IMR-90 (cell line): ENCODE measurements at regions not wholly inside any gene's neighbourhood (a gene's known extent, or its start where the extent isn't known, plus 50 kb on each side); places are given as distances from the start of the nearest gene placed in this dataset.

Experiments used
- ATAC-seq: fragments of 200-7000 bp; cut with Tn5 transposase; 2 replicates; pipeline ENCODE4 v1.9.1; 2020; ENCODE audit warnings: low read depth, mild to moderate bottlenecking, moderate library complexity
- BruUV-seq: library from RNA; stranded (reverse); fragments of 400-500 nt; replicated peaks from 2 replicates; lab custom pipeline; 2021; lab: Mats Ljungman, UMichigan
- CTCF ChIA-PET: fragments of 300-600 bp; formaldehyde crosslinking; extraction: SDS; loops from one replicate; lab custom pipeline; 2021; ENCODE audit warnings: antibody characterized with exemption; lab: Yijun Ruan, JAX
- POLR2A ChIA-PET: fragments of 300-600 bp; sonication (Branson Sonifier 250); formaldehyde crosslinking; loops from one replicate; lab custom pipeline; 2022; ENCODE audit warnings: antibody characterized with exemption; ENCODE audit not compliant: unreplicated experiment; lab: Charles Lee
- DNase-seq: peaks from one replicate; pipeline ENCODE4 v3.0.0; 2013
- H2AFZ ChIP-seq: replicated peaks from 2 replicates; pipeline ENCODE3; 2013; ENCODE audit warnings: low read length, mild to moderate bottlenecking; ENCODE audit not compliant: poor library complexity
- H2AK5ac ChIP-seq: 2 replicates; pipeline ENCODE4 v1.6.1; 2013; ENCODE audit warnings: low read depth, low read length, inconsistent platforms
- H2AK9ac ChIP-seq: replicated peaks from 2 replicates; pipeline ENCODE3; 2013; ENCODE audit warnings: mild to moderate bottlenecking, low read depth, low read length, moderate library complexity; ENCODE audit not compliant: poor library complexity
- H2BK120ac ChIP-seq: 2 replicates; pipeline ENCODE4 v1.6.1; 2013; ENCODE audit warnings: low read depth, low read length, inconsistent platforms
- H2BK15ac ChIP-seq: 3 replicates; pipeline ENCODE4 v1.6.1; 2013; ENCODE audit warnings: low read depth, low read length, inconsistent platforms
- H2BK20ac ChIP-seq: 2 replicates; pipeline ENCODE4 v1.6.1; 2013; ENCODE audit warnings: low read depth, mild to moderate bottlenecking, inconsistent platforms, low read length, moderate library complexity
- H2BK5ac ChIP-seq: 2 replicates; pipeline ENCODE4 v1.6.1; 2013; ENCODE audit warnings: mild to moderate bottlenecking, low read depth, low read length, inconsistent platforms; ENCODE audit not compliant: poor library complexity, severe bottlenecking
- H3K14ac ChIP-seq: replicated peaks from 2 replicates; pipeline ENCODE4 v1.6.1; 2013; ENCODE audit warnings: low read depth, low read length, inconsistent platforms
- H3K18ac ChIP-seq: 2 replicates; pipeline ENCODE4 v1.6.1; 2013; ENCODE audit warnings: low read depth, low read length, control low read depth
- H3K23ac ChIP-seq: 2 replicates; pipeline ENCODE4 v1.6.1; 2013; ENCODE audit warnings: low read depth, low read length, inconsistent platforms
- H3K27ac ChIP-seq: 2 replicates; pipeline ENCODE4 v1.5.1; 2013; ENCODE audit warnings: mild to moderate bottlenecking, control low read depth, low read length; ENCODE audit not compliant: insufficient read depth
- H3K27me3 ChIP-seq: 2 replicates; pipeline ENCODE4 v1.6.1; 2013; ENCODE audit warnings: low read length; ENCODE audit not compliant: control insufficient read depth, insufficient read depth
- H3K36me3 ChIP-seq: 2 replicates; pipeline ENCODE4 v1.6.1; 2013; ENCODE audit warnings: low read length, mixed read lengths; ENCODE audit not compliant: control insufficient read depth, insufficient read depth
- H3K4ac ChIP-seq: 2 replicates; pipeline ENCODE4 v1.6.1; 2013; ENCODE audit warnings: low read depth, low read length, inconsistent platforms
- H3K4me1 ChIP-seq: 2 replicates; pipeline ENCODE4 v1.6.1; 2013; ENCODE audit warnings: low read length, mixed read lengths; ENCODE audit not compliant: control insufficient read depth, insufficient read depth
- H3K4me2 ChIP-seq: 2 replicates; pipeline ENCODE4 v1.6.1; 2013; ENCODE audit warnings: low read depth, mild to moderate bottlenecking, control low read depth, low read length, moderate library complexity
- H3K4me3 ChIP-seq: 2 replicates; pipeline ENCODE4 v1.5.1; 2013; ENCODE audit warnings: low read depth, mild to moderate bottlenecking, control low read depth, low read length, moderate library complexity; ENCODE audit not compliant: insufficient read depth
- H3K56ac ChIP-seq: 2 replicates; pipeline ENCODE4 v1.6.1; 2013; ENCODE audit warnings: low read length, inconsistent platforms; ENCODE audit not compliant: insufficient read depth; ENCODE audit errors: extremely low read depth
- H3K79me1 ChIP-seq, 2 experiments: 2 replicates each; pipeline ENCODE4 v1.6.1; 2013; ENCODE audit warnings: low read length in 2 of 2, inconsistent platforms in 1 of 2, low read depth in 1 of 2
- H3K9ac ChIP-seq: 2 replicates; pipeline ENCODE4 v1.6.1; 2013; ENCODE audit warnings: low read depth, low read length, control low read depth
- H3K9me1 ChIP-seq: 2 replicates; pipeline ENCODE4 v1.6.1; 2013; ENCODE audit warnings: low read length, inconsistent platforms; ENCODE audit not compliant: insufficient read depth
- H3K9me3 ChIP-seq: 2 replicates; pipeline ENCODE4 v1.6.1; 2013; ENCODE audit warnings: low read length; ENCODE audit not compliant: control insufficient read depth, insufficient read depth
- H4K20me1 ChIP-seq: 2 replicates; pipeline ENCODE4 v1.6.1; 2013; ENCODE audit warnings: low read length, inconsistent platforms; ENCODE audit not compliant: insufficient read depth
- H4K5ac ChIP-seq: 2 replicates; pipeline ENCODE4 v1.6.1; 2013; ENCODE audit warnings: mild to moderate bottlenecking, low read depth, low read length, control low read depth
- H4K8ac ChIP-seq, 2 experiments: 2 replicates each; pipeline ENCODE4 v1.6.1; 2013; ENCODE audit warnings: low read depth in 2 of 2, low read length in 2 of 2, control low read depth in 1 of 2, inconsistent platforms in 1 of 2
- H4K91ac ChIP-seq: 2 replicates; pipeline ENCODE4 v1.6.1; 2013; ENCODE audit warnings: low read depth, low read length, inconsistent platforms; ENCODE audit not compliant: insufficient read depth
- CHD1 ChIP-seq: IDR thresholded peaks from 2 replicates; pipeline ENCODE4 v1.6.1; 2012; ENCODE audit warnings: low read depth, low read length, improper control_type of control experiment
- SMC3 ChIP-seq: fragments of 150-350 bp; IDR thresholded peaks from 2 replicates; pipeline ENCODE4 v1.6.1; 2016; ENCODE audit warnings: low read depth, mild to moderate bottlenecking, antibody characterized with exemption, low read length, moderate library complexity
- WGBS, 2 experiments: methylation state at CpG; one replicate each; pipeline versions ENCODE4 v1.1.5 to v1.1.7; 2013; ENCODE audit warnings: missing lambda C conversion rate in 2 of 2; ENCODE audit not compliant: insufficient read length in 1 of 2; ENCODE audit errors: extremely low coverage in 2 of 2; 5-methylcytosine and 5-hydroxymethylcytosine counted together
- dilution Hi-C: fragments of 300-500 bp; cut with HindIII; formaldehyde crosslinking; loops from one replicate; pipeline ENCODE4 v1.14.3; 2018; ENCODE audit warnings: low sequenced_read_pairs; ENCODE audit not compliant: unreplicated experiment
- in situ Hi-C: fragments of 300-500 bp; cut with MboI; formaldehyde crosslinking; loops from 3 replicates; pipeline ENCODE4 v1.14.3; 2019; ENCODE audit warnings: low sequenced_read_pairs, inconsistent platforms, mixed read lengths
- intact Hi-C: fragments of 100-400 bp; cut with micrococcal nuclease; formaldehyde crosslinking; loops from 2 replicates; pipeline ENCODE4 v1.10.0; 2022

DNA sequence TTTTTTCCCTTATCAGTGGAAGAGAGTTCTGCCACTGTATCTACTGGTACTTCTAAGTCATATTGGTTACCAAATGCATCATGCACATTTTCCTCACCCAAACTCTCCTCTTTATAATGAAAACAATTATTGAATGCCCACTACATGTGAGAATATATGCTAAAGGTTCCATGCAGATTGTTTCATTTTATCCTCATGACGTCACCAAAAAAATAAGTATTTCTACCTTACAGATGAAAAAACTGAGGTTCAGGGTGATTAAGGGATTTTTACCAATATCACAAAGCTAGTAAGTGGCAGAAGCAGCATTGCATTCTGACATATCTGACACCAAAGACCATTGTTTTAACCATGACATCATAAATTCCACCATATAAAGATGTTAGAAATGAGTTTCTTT, 51.9 kb upstream of the ZEB2 start:
- Histone ChIP-seq H4K20me1 (no peaks in the 10 kb centered on the region), H4K8ac (no peak overlapping the region), H3K9me1 (no peaks in the 10 kb centered on the region), H3K4me2 (no peak overlapping the region), H3K9me3 (no peaks in the 10 kb centered on the region), H3K18ac (no peak overlapping the region), H3K23ac (no peak overlapping the region), H3K4me1 (no peaks in the 10 kb centered on the region), H3K4ac (no peak overlapping the region), H3K56ac (no peak overlapping the region), H3K14ac (no peak overlapping the region), H2AK9ac (no peak overlapping the region), H2BK120ac (no peak overlapping the region), H2BK15ac (no peak overlapping the region), H4K5ac (no peak overlapping the region), H4K91ac (no peak overlapping the region), H3K36me3 (no peaks in the 10 kb centered on the region), H3K79me1 (no peaks in the 10 kb centered on the region), H2BK5ac (no peak overlapping the region), H2AFZ (no peak overlapping the region), H3K4me3 (no peak overlapping the region), H3K27me3 (no peaks in the 10 kb centered on the region; the same call in 1 of the 2 replicates), H3K9ac (no peak overlapping the region), H2AK5ac (no peak overlapping the region), H3K27ac (no peak overlapping the region), H2BK20ac (no peak overlapping the region)
- intact Hi-C loops: no loop called here
- in situ Hi-C loops: no loop called here
- dilution Hi-C loops: no loop called here
- BruUV-seq: no TSS peak
- no peak for ATAC-seq
- ChIA-PET POLR2A (no interaction called here), CTCF (no interaction called here)
- no peak for TF ChIP-seq SMC3
- TF ChIP-seq CHD1: no peak
- no CpG with 5 or more reads among the region's 1 CpG for WGBS, 2 experiments
- no peak for DNase-seq
